Activated B cell treated with CpG ODN at 0.5 μM for 24 hours (primary cell): ENCODE measurements at regions not wholly inside any gene's neighbourhood (a gene's known extent, or its start where the extent isn't known, plus 50 kb on each side); places are given as distances from the start of the nearest gene placed in this dataset.

Source experiments
- ATAC-seq: fragments of 200-7000 bp; cut with Tn5 transposase; one replicate; pipeline ENCODE4 v1.10.0; 2021; ENCODE audit warnings: low read depth, mild to moderate bottlenecking, moderate library complexity
- CTCF ChIA-PET: fragments of 350-600 bp; sonication (Branson Sonifier 250); formaldehyde crosslinking; loops from one replicate; lab custom pipeline; 2021; ENCODE audit warnings: antibody characterized with exemption; lab: Charles Lee
- POLR2A ChIA-PET: fragments of 350-600 bp; sonication (Branson Sonifier 250); formaldehyde crosslinking; loops from one replicate; lab custom pipeline; 2021; ENCODE audit warnings: antibody characterized with exemption; lab: Charles Lee
- DNase-seq: peaks from one replicate; pipeline ENCODE4 v3.0.0; 2022
- H3K27ac Mint-ChIP-seq: one replicate; pipeline ENCODE4 v1.8.0; 2020; ENCODE audit warnings: mixed read lengths
- H3K27me3 Mint-ChIP-seq: one replicate; pipeline ENCODE4 v1.8.0; 2021; ENCODE audit warnings: mixed read lengths
- H3K36me3 Mint-ChIP-seq: one replicate; pipeline ENCODE4 v1.8.0; 2021; ENCODE audit warnings: low read depth, mixed read lengths
- H3K4me1 Mint-ChIP-seq: one replicate; pipeline ENCODE4 v1.8.0; 2021; ENCODE audit warnings: mixed read lengths
- H3K4me3 Mint-ChIP-seq: one replicate; pipeline ENCODE4 v1.8.0; 2020; ENCODE audit warnings: mild to moderate bottlenecking, mixed read lengths
- H3K9me3 Mint-ChIP-seq: one replicate; pipeline ENCODE4 v1.8.0; 2020; ENCODE audit warnings: mixed read lengths
- intact Hi-C: fragments of 100-400 bp; cut with micrococcal nuclease; formaldehyde crosslinking; loops from one replicate; pipeline ENCODE4 v1.15.1; 2024
- TF ChIP-seq, protein P1 (sequence below): fragments of 200-600 bp; IDR thresholded peaks from one replicate; pipeline ENCODE4 v1.8.0; 2022; ENCODE audit warnings: antibody characterized with exemption, mild to moderate bottlenecking

DNA sequence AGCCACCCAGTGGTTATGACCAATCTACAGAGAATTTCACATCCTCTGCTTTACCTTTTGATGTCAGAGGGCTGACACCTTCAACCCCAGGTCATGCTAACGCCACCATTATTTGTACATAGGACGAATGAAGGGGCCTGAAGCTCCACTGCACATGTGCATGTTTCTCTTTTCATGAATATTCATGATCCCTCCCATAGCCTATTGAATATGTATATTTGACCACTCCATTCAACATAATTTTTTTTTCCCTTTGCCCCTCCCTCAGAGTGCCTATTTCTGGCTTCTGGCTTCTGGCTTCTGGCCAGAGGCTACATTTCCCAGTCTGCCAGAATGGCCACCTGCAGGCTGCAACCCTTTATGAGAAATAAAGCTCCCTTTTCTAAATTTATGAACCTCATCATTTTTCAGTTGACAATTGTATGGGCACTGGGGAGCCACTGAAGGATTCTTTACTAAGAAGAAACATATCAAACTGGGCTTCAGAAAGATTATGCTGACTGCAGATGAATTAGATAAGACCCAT lies 406.7 kb downstream of the SIPA1L2 start:
- ChIA-PET CTCF (no interaction called here), POLR2A (no interaction called here)
- no peaks in the 10 kb centered on the region for H3K4me1 Mint-ChIP-seq
- H3K4me3 Mint-ChIP-seq: no peak overlapping the region
- DNase-seq (no peak), ATAC-seq (no peak)
- no peaks in the 10 kb centered on the region for H3K9me3 Mint-ChIP-seq
- H3K27me3 Mint-ChIP-seq: peaks cover 9% of the 10 kb centered on the region
- H3K27ac Mint-ChIP-seq: no peak overlapping the region
- TF ChIP-seq, protein P1, sequence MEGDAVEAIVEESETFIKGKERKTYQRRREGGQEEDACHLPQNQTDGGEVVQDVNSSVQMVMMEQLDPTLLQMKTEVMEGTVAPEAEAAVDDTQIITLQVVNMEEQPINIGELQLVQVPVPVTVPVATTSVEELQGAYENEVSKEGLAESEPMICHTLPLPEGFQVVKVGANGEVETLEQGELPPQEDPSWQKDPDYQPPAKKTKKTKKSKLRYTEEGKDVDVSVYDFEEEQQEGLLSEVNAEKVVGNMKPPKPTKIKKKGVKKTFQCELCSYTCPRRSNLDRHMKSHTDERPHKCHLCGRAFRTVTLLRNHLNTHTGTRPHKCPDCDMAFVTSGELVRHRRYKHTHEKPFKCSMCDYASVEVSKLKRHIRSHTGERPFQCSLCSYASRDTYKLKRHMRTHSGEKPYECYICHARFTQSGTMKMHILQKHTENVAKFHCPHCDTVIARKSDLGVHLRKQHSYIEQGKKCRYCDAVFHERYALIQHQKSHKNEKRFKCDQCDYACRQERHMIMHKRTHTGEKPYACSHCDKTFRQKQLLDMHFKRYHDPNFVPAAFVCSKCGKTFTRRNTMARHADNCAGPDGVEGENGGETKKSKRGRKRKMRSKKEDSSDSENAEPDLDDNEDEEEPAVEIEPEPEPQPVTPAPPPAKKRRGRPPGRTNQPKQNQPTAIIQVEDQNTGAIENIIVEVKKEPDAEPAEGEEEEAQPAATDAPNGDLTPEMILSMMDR: no peak
- intact Hi-C loops: no loop called here
- no peaks in the 10 kb centered on the region for H3K36me3 Mint-ChIP-seq

DNA sequence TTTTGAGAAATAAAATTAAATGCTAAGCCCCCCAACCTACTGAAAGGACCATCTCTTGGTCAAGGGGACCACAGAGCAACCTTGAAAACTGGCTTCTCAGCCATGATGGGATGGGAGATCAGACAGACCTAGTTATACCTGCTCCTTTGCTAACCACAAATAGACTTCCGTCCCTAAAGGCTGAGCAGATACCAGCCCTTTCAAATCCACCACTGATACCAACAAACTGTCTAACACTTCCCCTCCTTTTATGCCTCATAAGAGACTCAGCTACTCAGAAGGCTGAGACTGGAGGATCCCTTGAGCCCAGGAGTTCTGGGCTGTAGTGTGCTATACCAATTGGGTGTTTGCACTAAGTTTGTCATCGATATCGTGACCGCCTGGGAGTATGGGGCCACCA lies 407.3 kb downstream of the SIPA1L2 start:
- no peak overlapping the region for H3K4me3 Mint-ChIP-seq
- ChIA-PET POLR2A (no interaction called here), CTCF (no interaction called here)
- DNase-seq: no peak
- peaks cover 7% of the 10 kb centered on the region for H3K27me3 Mint-ChIP-seq
- no peak for ATAC-seq
- TF ChIP-seq, protein P1: no peak
- H3K9me3 Mint-ChIP-seq: no peaks in the 10 kb centered on the region
- intact Hi-C loops: no loop called here
- no peaks in the 10 kb centered on the region for H3K36me3 Mint-ChIP-seq
- no peaks in the 10 kb centered on the region for H3K4me1 Mint-ChIP-seq
- no peak overlapping the region for H3K27ac Mint-ChIP-seq

DNA sequence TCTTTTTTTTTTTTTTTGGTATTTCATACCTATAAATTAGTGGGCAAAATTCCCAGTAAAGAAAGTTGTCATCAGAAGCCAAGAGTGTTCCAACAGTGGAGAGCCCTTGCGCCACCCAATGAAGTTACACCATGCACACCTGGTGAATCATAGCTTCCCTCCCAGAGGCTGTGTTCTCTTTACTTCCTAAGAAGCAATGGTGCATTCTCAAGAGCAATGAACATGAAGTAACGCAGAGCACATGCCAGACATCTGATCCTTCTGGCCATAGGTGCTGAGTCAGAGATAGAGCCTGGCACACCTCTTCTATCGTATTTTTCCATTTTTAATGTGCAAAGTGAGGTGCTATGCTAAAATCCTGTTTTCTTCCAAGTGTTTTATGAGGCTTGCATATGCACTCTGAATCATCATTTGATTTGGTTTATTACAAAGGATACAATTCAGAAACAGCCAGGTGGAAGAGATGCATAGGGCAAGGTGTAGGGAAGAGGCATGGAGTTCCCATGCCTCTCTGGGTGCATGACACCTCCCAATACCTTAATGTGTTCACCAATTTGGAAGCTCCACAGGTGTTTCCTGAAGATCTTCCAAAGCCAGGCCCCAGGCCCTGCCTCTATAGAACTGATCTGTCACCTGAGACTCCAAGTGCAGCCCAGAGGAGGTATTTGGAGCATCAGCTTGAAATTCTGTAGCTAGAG lies 408.0 kb downstream of the SIPA1L2 start:
- TF ChIP-seq, protein P1: no peak
- ATAC-seq (no peak), DNase-seq (no peak)
- no peaks in the 10 kb centered on the region for H3K4me1 Mint-ChIP-seq
- POLR2A ChIA-PET: no interaction called here
- peaks cover 7% of the 10 kb centered on the region for H3K27me3 Mint-ChIP-seq
- H3K4me3 Mint-ChIP-seq: no peak overlapping the region
- no peaks in the 10 kb centered on the region for H3K36me3 Mint-ChIP-seq
- CTCF ChIA-PET: no interaction called here
- intact Hi-C loops: no loop called here
- no peaks in the 10 kb centered on the region for H3K9me3 Mint-ChIP-seq
- H3K27ac Mint-ChIP-seq: no peak overlapping the region

DNA sequence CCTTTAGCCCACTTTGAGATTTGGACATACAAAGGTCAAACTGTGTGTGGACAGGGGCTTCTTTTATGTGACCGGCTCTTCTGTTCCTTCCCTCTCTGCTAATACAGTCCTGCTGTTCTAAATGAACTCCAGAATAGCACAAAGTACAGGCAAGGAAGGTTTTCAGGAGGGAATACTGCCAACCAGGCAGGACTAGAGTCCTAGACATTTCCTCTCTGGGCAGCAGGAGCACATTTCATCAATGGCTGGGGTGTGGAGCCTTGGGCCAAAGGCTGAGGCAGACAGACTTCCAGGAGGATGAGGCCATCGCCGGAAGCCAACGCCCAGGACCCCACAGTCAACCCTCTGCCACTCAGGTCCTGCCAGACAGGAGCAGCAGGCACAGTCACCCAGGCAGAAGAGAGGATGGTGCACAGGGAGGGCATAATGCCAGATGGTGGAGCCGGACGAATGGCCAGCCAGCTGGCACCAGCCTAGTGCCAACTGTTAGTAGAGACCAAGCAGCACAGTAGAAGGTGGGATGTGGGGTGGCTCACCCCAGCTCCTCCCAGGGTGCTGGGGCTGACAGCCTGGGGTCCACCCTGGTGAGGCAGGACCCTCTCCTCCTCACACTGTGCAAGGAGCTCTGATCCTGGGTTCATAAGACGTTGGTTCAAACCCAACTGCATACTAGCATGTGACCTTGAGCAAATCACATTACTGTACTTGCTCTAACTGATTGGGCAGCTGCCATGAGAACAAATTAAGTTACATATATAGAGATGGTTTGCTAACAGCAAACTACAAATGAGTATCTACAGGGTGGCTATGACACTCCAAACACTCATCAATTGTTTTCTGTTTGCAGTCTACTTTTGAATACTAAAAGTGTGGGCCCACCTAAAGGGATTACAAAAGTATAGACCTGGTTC lies 410.7 kb downstream of the SIPA1L2 start:
- Mint-ChIP-seq H3K4me1 (no peaks in the 10 kb centered on the region), H3K36me3 (no peaks in the 10 kb centered on the region), H3K27me3 (no peaks in the 10 kb centered on the region), H3K27ac (no peak overlapping the region), H3K4me3 (no peak overlapping the region), H3K9me3 (no peaks in the 10 kb centered on the region)
- ChIA-PET CTCF (no interaction called here), POLR2A (no interaction called here)
- DNase-seq (no peak), ATAC-seq (no peak)
- intact Hi-C loops: no loop called here
- TF ChIP-seq, protein P1: no peak

- H3K4me1 Mint-ChIP-seq: no peaks in the 10 kb centered on the region
- TF ChIP-seq, protein P1: no peak
- DNase-seq: no peak
- no peak overlapping the region for H3K27ac Mint-ChIP-seq
- POLR2A ChIA-PET: no interaction called here
- CTCF ChIA-PET: no interaction called here
- H3K27me3 Mint-ChIP-seq: peaks cover 11% of the 10 kb centered on the region
- no peaks in the 10 kb centered on the region for H3K36me3 Mint-ChIP-seq
- intact Hi-C loops: no loop called here
- no peaks in the 10 kb centered on the region for H3K9me3 Mint-ChIP-seq
- no peak for ATAC-seq
- no peak overlapping the region for H3K4me3 Mint-ChIP-seq
Observed at GRCh38 chr1:232213928-232214327, 416.0 kb downstream of the SIPA1L2 start.
